Muscle of leg (tissue), 3 donors: ENCODE measurements at regions not wholly inside any gene's neighbourhood (a gene's known extent, or its start where the extent isn't known, plus 50 kb on each side); places are given as distances from the start of the nearest gene placed in this dataset.
A peak's percentile ranks its signal among the peaks of the same experiment; 100 is the strongest.

Experiments
- DNase-seq: peaks from one replicate; pipeline ENCODE4 v3.0.0; 2013
- H3K27ac ChIP-seq: one replicate; pipeline ENCODE4 v1.5.1; 2013; ENCODE audit warnings: mild to moderate bottlenecking, low read length, control low read depth
- H3K27me3 ChIP-seq: one replicate; pipeline ENCODE4 v1.6.1; 2013; ENCODE audit warnings: low read length; ENCODE audit not compliant: control insufficient read depth, insufficient read depth
- H3K36me3 ChIP-seq: one replicate; pipeline ENCODE4 v1.6.1; 2013; ENCODE audit warnings: low read length; ENCODE audit not compliant: control insufficient read depth, insufficient read depth
- H3K4me1 ChIP-seq: one replicate; pipeline ENCODE4 v1.6.1; 2013; ENCODE audit warnings: low read length; ENCODE audit not compliant: control insufficient read depth, insufficient read depth
- H3K4me3 ChIP-seq: one replicate; pipeline ENCODE4 v1.5.1; 2013; ENCODE audit warnings: low read length, control low read depth
- H3K9me3 ChIP-seq: replicated peaks from 2 replicates; pipeline ENCODE4 v1.6.1; 2013; ENCODE audit warnings: low read depth, low read length; ENCODE audit not compliant: control insufficient read depth
- WGBS: methylation state at CpG from one replicate; pipeline ENCODE4 v1.1.5; 2013; ENCODE audit warnings: missing lambda C conversion rate; ENCODE audit not compliant: insufficient coverage; 5-methylcytosine and 5-hydroxymethylcytosine counted together

DNA sequence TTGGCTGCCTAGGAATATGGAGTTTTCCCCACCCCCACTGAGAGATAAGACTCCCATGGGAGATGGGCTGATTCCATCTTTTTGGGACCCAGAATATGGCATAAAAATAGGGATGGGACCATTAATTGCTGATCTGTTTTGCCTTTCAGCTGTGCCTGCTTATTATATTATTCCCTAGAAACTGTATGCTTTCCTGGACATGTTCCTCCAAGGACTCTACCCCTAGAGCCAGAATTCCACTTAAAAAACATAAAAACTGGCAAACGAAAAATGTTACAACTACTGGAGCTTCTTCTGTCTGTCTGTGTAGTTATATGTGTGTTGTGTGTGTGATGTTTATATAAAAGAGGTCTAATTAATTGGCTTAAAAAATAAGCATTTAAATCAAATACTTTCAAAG is 159.9 kb upstream of the PRR20A start:
- Histone ChIP-seq H3K27ac (no peak overlapping the region), H3K36me3 (no peaks in the 10 kb centered on the region), H3K9me3 (no peaks in the 10 kb centered on the region), H3K4me1 (no peaks in the 10 kb centered on the region), H3K27me3 (no peaks in the 10 kb centered on the region), H3K4me3 (no peak overlapping the region)
- WGBS: no CpG with 5 or more reads among the region's 1 CpG
- peak; percentile 53 for DNase-seq

DNA sequence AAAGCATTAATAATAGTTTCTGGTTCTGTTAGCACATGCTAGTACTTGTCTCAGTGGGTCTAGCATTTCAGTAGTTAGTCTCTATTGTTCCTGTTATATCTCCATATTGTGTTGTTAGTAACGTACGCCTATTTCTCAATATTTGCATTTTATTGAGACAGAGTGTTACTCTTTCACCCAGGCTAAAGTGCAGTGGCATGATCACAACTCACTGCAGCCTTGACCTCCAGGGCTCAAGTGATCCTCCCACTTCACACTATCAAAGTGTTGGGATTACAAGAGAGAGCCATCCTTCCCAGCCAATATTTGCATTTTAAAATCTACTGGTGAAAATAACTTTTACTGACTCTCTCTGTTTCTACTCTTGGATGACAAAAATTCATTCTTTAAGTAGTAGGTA is 154.6 kb upstream of the PRR20A start:
- Histone ChIP-seq H3K27ac (no peak overlapping the region), H3K4me1 (no peaks in the 10 kb centered on the region), H3K9me3 (no peaks in the 10 kb centered on the region), H3K27me3 (no peaks in the 10 kb centered on the region), H3K36me3 (no peaks in the 10 kb centered on the region), H3K4me3 (no peak overlapping the region)
- WGBS: no CpG with 5 or more reads among the region's 2 CpGs
- DNase-seq: no peak

DNA sequence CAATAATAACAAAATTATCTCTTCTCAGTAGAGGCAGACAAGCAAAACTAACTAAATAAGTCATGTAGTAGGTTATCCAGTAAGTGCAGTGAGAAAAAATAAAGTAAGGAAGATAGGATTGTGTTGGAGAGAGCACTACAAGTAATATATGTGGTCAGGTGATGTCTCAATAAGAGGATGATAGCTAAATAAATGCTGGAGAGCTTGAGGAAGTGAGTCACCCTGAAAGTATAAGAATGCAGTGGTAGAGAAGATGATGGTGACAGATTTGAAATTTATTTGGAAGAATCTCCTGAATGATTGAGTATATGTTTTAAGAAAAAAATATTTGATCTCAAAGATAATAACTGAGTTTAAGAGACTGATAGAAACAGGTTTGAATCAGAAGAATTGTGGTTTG is 152.2 kb upstream of the PRR20A start:
- H3K4me1 ChIP-seq: no peaks in the 10 kb centered on the region
- H3K27me3 ChIP-seq: no peaks in the 10 kb centered on the region
- no peak for DNase-seq
- H3K9me3 ChIP-seq: no peaks in the 10 kb centered on the region
- H3K36me3 ChIP-seq: no peaks in the 10 kb centered on the region
- no peak overlapping the region for H3K27ac ChIP-seq
- no peak overlapping the region for H3K4me3 ChIP-seq

- Histone ChIP-seq H3K4me3 (no peak overlapping the region), H3K4me1 (no peaks in the 10 kb centered on the region), H3K36me3 (no peaks in the 10 kb centered on the region), H3K27ac (no peak overlapping the region), H3K9me3 (no peaks in the 10 kb centered on the region), H3K27me3 (no peaks in the 10 kb centered on the region)
- WGBS: no CpG with 5 or more reads among the region's 2 CpGs
- no peak for DNase-seq
Observed at GRCh38 chr13:57003682-57004081, 137.0 kb upstream of the PRR20A start.

GRCh38 chr13:57017357-57017756 is 123.4 kb upstream of the PRR20A start:
- no CpG with 5 or more reads among the region's 1 CpG for WGBS
- no peaks in the 10 kb centered on the region for H3K36me3 ChIP-seq
- no peaks in the 10 kb centered on the region for H3K9me3 ChIP-seq
- no peaks in the 10 kb centered on the region for H3K4me1 ChIP-seq
- DNase-seq: no peak
- no peak overlapping the region for H3K27ac ChIP-seq
- H3K4me3 ChIP-seq: no peak overlapping the region
- no peaks in the 10 kb centered on the region for H3K27me3 ChIP-seq

GRCh38 chr13:57018915-57019314 is 121.8 kb upstream of the PRR20A start:
- no peak overlapping the region for H3K4me3 ChIP-seq
- H3K27ac ChIP-seq: no peak overlapping the region
- H3K9me3 ChIP-seq: no peaks in the 10 kb centered on the region
- DNase-seq: no peak
- no peaks in the 10 kb centered on the region for H3K27me3 ChIP-seq
- H3K36me3 ChIP-seq: no peaks in the 10 kb centered on the region
- no peaks in the 10 kb centered on the region for H3K4me1 ChIP-seq
- 81% methylated on average over 4 of the region's 8 CpGs for WGBS

- Histone ChIP-seq H3K4me3 (no peak overlapping the region), H3K27me3 (no peaks in the 10 kb centered on the region), H3K9me3 (peaks cover 2% of the 10 kb centered on the region), H3K4me1 (no peaks in the 10 kb centered on the region), H3K27ac (no peak overlapping the region), H3K36me3 (no peaks in the 10 kb centered on the region)
- DNase-seq: no peak
- WGBS: 92% methylated on average over 4 of the region's 6 CpGs
Observed at GRCh38 chr13:57030671-57031070, 110.0 kb upstream of the PRR20A start.

GRCh38 chr13:57036290-57036689 is 104.4 kb upstream of the PRR20A start:
- Histone ChIP-seq H3K9me3 (no peaks in the 10 kb centered on the region), H3K27me3 (no peaks in the 10 kb centered on the region), H3K36me3 (no peaks in the 10 kb centered on the region), H3K4me3 (no peak overlapping the region), H3K4me1 (no peaks in the 10 kb centered on the region), H3K27ac (no peak overlapping the region)
- no peak for DNase-seq
- no CpG with 5 or more reads among the region's 4 CpGs for WGBS

- Histone ChIP-seq H3K27me3 (no peaks in the 10 kb centered on the region), H3K4me1 (no peaks in the 10 kb centered on the region), H3K9me3 (peaks cover 2% of the 10 kb centered on the region), H3K27ac (no peak overlapping the region), H3K4me3 (no peak overlapping the region), H3K36me3 (no peaks in the 10 kb centered on the region)
- WGBS: no CpG with 5 or more reads among the region's 1 CpG
- no peak for DNase-seq
Observed at GRCh38 chr13:57044910-57045309, 95.8 kb upstream of the PRR20A start.

DNA sequence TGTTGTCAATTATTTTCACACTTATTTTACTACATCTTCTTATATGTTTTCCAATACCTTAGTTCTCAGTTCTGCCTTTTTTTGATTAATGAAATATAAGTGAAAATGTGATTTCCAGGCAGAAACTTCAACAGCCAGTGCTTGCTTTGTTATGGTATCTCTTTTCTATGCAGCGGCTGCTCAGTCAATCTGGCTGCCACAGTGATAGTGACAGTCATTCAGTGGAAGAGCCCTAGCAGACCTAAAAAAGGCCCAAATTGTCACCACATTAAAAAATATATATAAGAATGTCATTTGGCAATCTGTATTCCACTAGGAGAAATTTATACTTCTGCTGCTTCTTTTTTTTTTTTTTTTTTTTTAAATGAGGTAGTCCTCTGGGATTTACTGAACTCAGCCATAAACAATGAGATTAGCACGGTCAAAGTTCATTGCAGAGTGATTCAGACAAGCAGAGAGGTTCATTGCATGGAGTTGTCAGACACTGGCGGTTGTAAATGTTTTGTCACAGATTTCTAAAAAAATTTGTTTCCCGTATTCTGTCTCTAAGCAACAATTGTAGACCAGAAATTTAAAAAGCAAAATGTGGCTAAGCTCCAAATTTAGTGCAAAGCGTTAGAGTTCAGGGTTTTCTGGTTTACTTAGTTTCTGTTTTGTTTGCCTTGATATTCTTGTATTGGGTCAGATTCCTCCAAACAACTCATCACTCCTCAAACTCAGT is 94.7 kb upstream of the PRR20A start:
- Histone ChIP-seq H3K27ac (no peak overlapping the region), H3K36me3 (no peaks in the 10 kb centered on the region), H3K27me3 (no peaks in the 10 kb centered on the region), H3K9me3 (peaks cover 4% of the 10 kb centered on the region), H3K4me1 (no peaks in the 10 kb centered on the region), H3K4me3 (no peak overlapping the region)
- peak; percentile 79 for DNase-seq
- no CpG with 5 or more reads among the region's 5 CpGs for WGBS

- H3K27me3 ChIP-seq: no peaks in the 10 kb centered on the region
- no peaks in the 10 kb centered on the region for H3K4me1 ChIP-seq
- H3K27ac ChIP-seq: no peak overlapping the region
- H3K4me3 ChIP-seq: no peak overlapping the region
- WGBS: 54% methylated on average over 5 of the region's 5 CpGs
- H3K9me3 ChIP-seq: no peaks in the 10 kb centered on the region
- DNase-seq: no peak
- no peaks in the 10 kb centered on the region for H3K36me3 ChIP-seq
Observed at GRCh38 chr13:57056601-57057180, 84.0 kb upstream of the PRR20A start.
